K562 (cell line): ENCODE measurements at regions not wholly inside any gene's neighbourhood (a gene's known extent, or its start where the extent isn't known, plus 50 kb on each side); places are given as distances from the start of the nearest gene placed in this dataset.
"Not testable (repeated sequence)": the region's sequence is repeated elsewhere in the genome, so short reads cannot be mapped to it uniquely, and the experiment has no call there.

ENCODE experiments used
- ATAC-seq: fragments of 200-7000 bp; cut with Tn5 transposase; 3 replicates; pipeline ENCODE4 v1.9.1; 2020; ENCODE audit warnings: moderate library complexity
- BruUV-seq: library from RNA; stranded (reverse); fragments of 400-500 nt; replicated peaks from 2 replicates; lab custom pipeline; 2021; lab: Mats Ljungman, UMichigan
- CTCF ChIA-PET: fragments of 300-600 bp; formaldehyde crosslinking; extraction: SDS; loops from one replicate; lab custom pipeline; 2021; ENCODE audit warnings: low intra/inter-chr PET ratio; lab: Yijun Ruan, JAX
- POLR2A ChIA-PET: fragments of 300-600, 350-650 bp; sonication (Branson Sonifier 250); formaldehyde crosslinking; extraction: SDS; loops from one replicate; lab custom pipeline; 2021; ENCODE audit warnings: antibody characterized with exemption, inconsistent platforms; lab: Yijun Ruan, JAX
- DNase-seq, 4 experiments: peaks; one replicate each; pipeline versions ENCODE4 v3.0.0 to v3.0.0-alpha.2; 2011 to 2018; ENCODE audit warnings: low spot score in 3 of 4, mixed read lengths in 3 of 4; ENCODE audit errors: extremely low read depth in 1 of 4
- FAIRE-seq: peaks from 2 replicates; lab custom pipeline; 2011; peaks lifted over from hg19 to GRCh38; lab: Jason Lieb, UNC
- H2AFZ ChIP-seq: 2 replicates; pipeline ENCODE4 v1.6.0; 2011; ENCODE audit warnings: low read depth, low read length, control low read depth, inconsistent platforms
- H3K27ac ChIP-seq: fragments of 200-600 bp; 3 replicates; pipeline ENCODE4 v1.8.0; 2011; ENCODE audit warnings: low read depth, mild to moderate bottlenecking, control low read depth, inconsistent platforms, low read length, moderate library complexity, mixed read lengths; ENCODE audit errors: extremely low read depth
- H3K27me3 ChIP-seq, 2 experiments: fragments of 300-600 bp in 1 of 2; 2 replicates in 1 of 2; 3 replicates in 1 of 2; pipeline versions ENCODE4 v1.6.0 to v1.8.0; 2011; ENCODE audit warnings: inconsistent platforms in 2 of 2, low read length in 2 of 2, mild to moderate bottlenecking in 1 of 2, mixed read lengths in 1 of 2, moderate library complexity in 1 of 2; ENCODE audit not compliant: control insufficient read depth in 2 of 2, insufficient read depth in 2 of 2
- H3K36me3 ChIP-seq: fragments of 300-600 bp; 3 replicates; pipeline ENCODE4 v1.8.0; 2011; ENCODE audit warnings: mild to moderate bottlenecking, low read length, inconsistent platforms; ENCODE audit not compliant: control insufficient read depth, insufficient read depth
- H3K4me1 ChIP-seq, 2 experiments: fragments of 200-600 bp in 1 of 2; replicated peaks in 1 of 2; 2 replicates in 1 of 2; 3 replicates in 1 of 2; pipeline versions ENCODE4 v1.5.1 to v1.8.0; 2011; ENCODE audit warnings: inconsistent platforms in 2 of 2, low read length in 2 of 2, mild to moderate bottlenecking in 1 of 2, mixed read lengths in 1 of 2, moderate library complexity in 1 of 2; ENCODE audit not compliant: control insufficient read depth in 2 of 2, insufficient read depth in 2 of 2
- H3K4me2 ChIP-seq: 2 replicates; pipeline ENCODE4 v1.6.1; 2011; ENCODE audit warnings: low read length, control low read depth, inconsistent platforms, mixed read lengths; ENCODE audit not compliant: insufficient read depth
- H3K4me3 ChIP-seq: fragments of 200-600 bp; sonication (generic), shearing (Covaris generic); 2 replicates; pipeline ENCODE4 v1.5.1; 2016; ENCODE audit warnings: control low read depth, inconsistent platforms
- H3K79me2 ChIP-seq: fragments of 200-600 bp; 3 replicates; pipeline ENCODE4 v1.8.0; 2011; ENCODE audit warnings: low read length, inconsistent platforms; ENCODE audit not compliant: control insufficient read depth, insufficient read depth
- H3K9ac ChIP-seq, 2 experiments: 2 replicates each; pipeline versions ENCODE4 v1.6.0 to v1.6.1; 2011; ENCODE audit warnings: low read depth in 2 of 2, low read length in 2 of 2, control low read depth in 1 of 2, inconsistent platforms in 1 of 2, mild to moderate bottlenecking in 1 of 2, mixed read lengths in 1 of 2; ENCODE audit not compliant: insufficient read depth in 1 of 2
- H3K9me1 ChIP-seq: one replicate; pipeline ENCODE4 v1.6.0; 2011; ENCODE audit warnings: inconsistent platforms, mild to moderate bottlenecking, low read length, moderate library complexity; ENCODE audit not compliant: control insufficient read depth, insufficient read depth
- H3K9me3 ChIP-seq: replicated peaks from 2 replicates; pipeline ENCODE4 v1.5.1; 2011; ENCODE audit warnings: low read depth, low read length, inconsistent platforms; ENCODE audit not compliant: control insufficient read depth, insufficient read depth
- H4K20me1 ChIP-seq: replicated peaks from 2 replicates; pipeline ENCODE4 v1.6.1; 2011; ENCODE audit warnings: low read length, inconsistent platforms, mixed read lengths; ENCODE audit not compliant: control insufficient read depth, insufficient read depth
- BCL6 ChIP-seq: fragments of 250-450 bp; sonication (Bioruptor Pico); IDR thresholded peaks from 2 replicates; pipeline ENCODE4 v1.4.0; 2020
- CTBP1 ChIP-seq: fragments of 450-650 bp; IDR thresholded peaks from 2 replicates; pipeline ENCODE4 v1.6.1; 2016; ENCODE audit warnings: borderline replicate concordance
- FOXK1 ChIP-seq: sonication (generic); formaldehyde crosslinking; IDR thresholded peaks from 2 replicates; pipeline ENCODE4 v1.8.0; 2022; ENCODE audit warnings: missing genetic modification reagents, mild to moderate bottlenecking, borderline replicate concordance
- GATA2 ChIP-seq: sonication (generic); formaldehyde crosslinking; IDR thresholded peaks from 2 replicates; pipeline ENCODE4 v1.4.0; 2020; ENCODE audit warnings: mild to moderate bottlenecking, missing genetic modification reagents
- HLTF ChIP-seq: fragments of 450-650 bp; IDR thresholded peaks from 2 replicates; pipeline ENCODE4 v1.6.1; 2016
- HNRNPK ChIP-seq: fragments of 200-400 bp; formaldehyde crosslinking; IDR thresholded peaks from one replicate; pipeline ENCODE4 v1.6.1; 2018; ENCODE audit warnings: mild to moderate bottlenecking, low read depth, low read length; ENCODE audit not compliant: poor library complexity, severe bottlenecking
- KDM1A ChIP-seq, 2 experiments: fragments of 450-650 bp; IDR thresholded peaks; 2 replicates each; pipeline ENCODE4 v1.6.1; 2016; ENCODE audit warnings: mild to moderate bottlenecking in 2 of 2
- PHB2 ChIP-seq: fragments of 450-650 bp; IDR thresholded peaks from 2 replicates; pipeline ENCODE4 v1.6.1; 2017; ENCODE audit warnings: low read depth
- SMAD4 ChIP-seq: fragments of 250-450 bp; sonication (Bioruptor Pico); conservative IDR thresholded peaks from 2 replicates; pipeline ENCODE4 v1.8.0; 2021; ENCODE audit warnings: inconsistent platforms, mild to moderate bottlenecking, moderate library complexity
- SRSF3 ChIP-seq: fragments of 200-400 bp; formaldehyde crosslinking; IDR thresholded peaks from 2 replicates; pipeline ENCODE4 v1.6.1; 2016; ENCODE audit warnings: mild to moderate bottlenecking, low read length, moderate library complexity; ENCODE audit not compliant: insufficient read depth
- TARDBP ChIP-seq: fragments of 450-650 bp; IDR thresholded peaks from 2 replicates; pipeline ENCODE4 v1.6.1; 2016
- ZFP30 ChIP-seq: fragments of 250-450 bp; sonication (Bioruptor Pico); IDR thresholded peaks from 2 replicates; pipeline ENCODE4 v1.8.0; 2022; ENCODE audit warnings: moderate library complexity, mild to moderate bottlenecking, inconsistent platforms, borderline replicate concordance
- ZNF133 ChIP-seq: fragments of 250-450 bp; sonication (Bioruptor Pico); IDR thresholded peaks from 2 replicates; pipeline ENCODE4 v1.4.0; 2020; ENCODE audit warnings: mild to moderate bottlenecking
- ZNF146 ChIP-seq: IDR thresholded peaks from one replicate; pipeline ENCODE4 v1.6.1; 2018; ENCODE audit warnings: missing compliant biosample characterization; ENCODE audit not compliant: unreplicated experiment
- ZNF586 ChIP-seq: fragments of 450-650 bp; formaldehyde crosslinking; conservative IDR thresholded peaks from 2 replicates; pipeline ENCODE4 v1.4.0; 2020; ENCODE audit warnings: mild to moderate bottlenecking, moderate library complexity
- ZNF830 ChIP-seq: fragments of 250-450 bp; sonication (Bioruptor Pico); IDR thresholded peaks from 2 replicates; pipeline ENCODE4 v1.5.0; 2021; ENCODE audit warnings: mild to moderate bottlenecking
- WGBS: fragments of 100-300 bp; shearing (Covaris generic); methylation state at CpG from one replicate; pipeline ENCODE4 v1.1.6; 2016; ENCODE audit warnings: low coverage, mixed read lengths; ENCODE audit not compliant: insufficient coverage; ENCODE audit errors: missing lambda C conversion rate; 5-methylcytosine and 5-hydroxymethylcytosine counted together
- in situ Hi-C: fragments of 300-500 bp; cut with MboI; formaldehyde crosslinking; loops from 4 replicates; pipeline ENCODE4 v1.15.0; 2018; ENCODE audit warnings: inconsistent platforms, mixed read lengths
- intact Hi-C: fragments of 100-400 bp; cut with micrococcal nuclease; formaldehyde crosslinking; loops from 2 replicates; pipeline ENCODE4 v1.14.2; 2022
- TF ChIP-seq, protein P1 (sequence below): fragments of 450-650 bp; IDR thresholded peaks from 2 replicates; pipeline ENCODE4 v1.6.1; 2018; ENCODE audit warnings: mild to moderate bottlenecking, low read depth; ENCODE audit not compliant: partially characterized antibody
- TF ChIP-seq, protein P2 (sequence below): fragments of 250-450 bp; sonication (Bioruptor Pico); IDR thresholded peaks from 2 replicates; pipeline ENCODE4 v1.6.1; 2021; ENCODE audit warnings: mild to moderate bottlenecking

DNA sequence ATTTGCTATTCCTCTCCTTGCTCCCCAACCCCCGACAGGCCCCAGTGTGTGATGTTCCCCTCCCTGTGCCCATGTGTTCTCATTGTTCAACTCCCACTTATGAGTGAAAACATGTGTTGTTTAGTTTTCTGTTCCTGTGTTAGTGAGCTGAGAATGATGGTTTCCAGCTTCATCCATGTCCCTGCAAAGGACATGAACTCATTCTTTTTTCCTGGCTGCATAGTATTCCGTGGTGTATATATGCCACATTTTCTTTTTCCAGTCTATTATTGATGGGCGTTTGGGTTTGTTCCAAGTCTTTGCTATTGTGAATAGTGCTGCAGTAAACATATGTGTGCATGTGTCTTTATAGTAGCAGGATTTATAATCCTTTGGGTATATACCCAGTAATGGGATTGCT, 412.1 kb downstream of the DCDC2C start:
- DNase-seq, intact Hi-C loops, H3K79me2 ChIP-seq, in situ Hi-C loops, H3K4me1 ChIP-seq, H3K27ac ChIP-seq, H3K4me2 ChIP-seq, H3K27me3 ChIP-seq, BruUV-seq, H3K9me3 ChIP-seq, ATAC-seq, H3K36me3 ChIP-seq, H3K9me1 ChIP-seq, H2AFZ ChIP-seq, H4K20me1 ChIP-seq, H3K4me3 ChIP-seq, H3K9ac ChIP-seq, CTCF ChIA-PET, POLR2A ChIA-PET, FAIRE-seq: not testable (repeated sequence)
- 0% methylated on average over 3 of the region's 3 CpGs for WGBS
- peak; percentile 51 for TF ChIP-seq ZNF146 (CRISPR knock-in tag)

DNA sequence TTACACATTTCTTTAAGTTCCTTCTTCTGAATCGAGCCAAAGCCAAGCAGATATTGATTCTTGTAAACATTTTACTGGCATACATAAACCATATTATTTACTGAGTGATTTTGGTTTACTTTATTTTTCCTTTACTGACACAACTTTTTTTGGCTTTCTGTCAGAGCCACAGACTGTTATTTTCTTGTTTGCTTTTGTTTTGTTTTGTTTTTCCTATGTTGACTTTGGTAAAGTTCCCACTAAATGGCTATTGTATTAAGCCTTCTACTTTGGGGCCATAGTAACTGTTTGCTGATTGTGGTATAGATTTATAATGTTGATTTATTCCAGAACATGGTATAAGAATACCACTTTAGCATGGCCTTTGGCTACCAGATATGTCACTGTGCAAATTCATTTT, 419.4 kb downstream of the DCDC2C start:
- POLR2A ChIA-PET, result no interaction called here
- TF ChIP-seq CTBP1, result no peak
- TF ChIP-seq ZNF830 (CRISPR knock-in tag), result no peak
- TF ChIP-seq FOXK1 (CRISPR knock-in tag), result no peak
- no peak for TF ChIP-seq SRSF3
- no peak for TF ChIP-seq HNRNPK
- no peak for TF ChIP-seq HLTF
- TF ChIP-seq ZNF586 (CRISPR knock-in tag), result no peak
- no peak for TF ChIP-seq TARDBP
- TF ChIP-seq ZNF133, result no peak
- TF ChIP-seq GATA2 (CRISPR knock-in tag), result no peak
- no peak for TF ChIP-seq SMAD4 (CRISPR knock-in tag)
- no peak for TF ChIP-seq PHB2
- TF ChIP-seq ZFP30 (CRISPR knock-in tag), result no peak
- TF ChIP-seq, protein P1, sequence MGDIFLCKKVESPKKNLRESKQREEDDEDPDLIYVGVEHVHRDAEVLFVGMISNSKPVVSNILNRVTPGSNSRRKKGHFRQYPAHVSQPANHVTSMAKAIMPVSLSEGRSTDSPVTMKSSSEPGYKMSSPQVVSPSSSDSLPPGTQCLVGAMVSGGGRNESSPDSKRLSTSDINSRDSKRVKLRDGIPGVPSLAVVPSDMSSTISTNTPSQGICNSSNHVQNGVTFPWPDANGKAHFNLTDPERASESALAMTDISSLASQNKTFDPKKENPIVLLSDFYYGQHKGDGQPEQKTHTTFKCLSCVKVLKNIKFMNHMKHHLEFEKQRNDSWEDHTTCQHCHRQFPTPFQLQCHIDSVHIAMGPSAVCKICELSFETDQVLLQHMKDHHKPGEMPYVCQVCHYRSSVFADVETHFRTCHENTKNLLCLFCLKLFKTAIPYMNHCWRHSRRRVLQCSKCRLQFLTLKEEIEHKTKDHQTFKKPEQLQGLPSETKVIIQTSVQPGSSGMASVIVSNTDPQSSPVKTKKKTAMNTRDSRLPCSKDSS, result no peak
- no peak for TF ChIP-seq BCL6 (CRISPR knock-in tag)
- TF ChIP-seq, protein P2, sequence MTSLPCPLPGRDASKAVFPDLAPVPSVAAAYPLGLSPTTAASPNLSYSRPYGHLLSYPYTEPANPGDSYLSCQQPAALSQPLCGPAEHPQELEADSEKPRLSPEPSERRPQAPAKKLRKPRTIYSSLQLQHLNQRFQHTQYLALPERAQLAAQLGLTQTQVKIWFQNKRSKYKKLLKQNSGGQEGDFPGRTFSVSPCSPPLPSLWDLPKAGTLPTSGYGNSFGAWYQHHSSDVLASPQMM (CRISPR knock-in tag), result no peak
- no peak for TF ChIP-seq KDM1A (IDR thresholded peaks at IDR 0.05)

More for the DNA sequence above, 419.4 kb downstream of the DCDC2C start:
- in situ Hi-C loops (no loop called here), intact Hi-C loops (no loop called here)
- WGBS, result 0% methylated on average over 1 of the region's 1 CpG
- Histone ChIP-seq H3K27ac (no peak overlapping the region), H3K4me3 (no peak overlapping the region), H3K9ac (no peak overlapping the region), H2AFZ (no peak overlapping the region), H3K4me1 (no peaks in the 10 kb centered on the region), H3K9me3 (no peaks in the 10 kb centered on the region), H3K27me3 (no peaks in the 10 kb centered on the region), H3K79me2 (no peaks in the 10 kb centered on the region), H4K20me1 (no peaks in the 10 kb centered on the region), H3K36me3 (no peaks in the 10 kb centered on the region), H3K4me2 (no peak overlapping the region), H3K9me1 (no peaks in the 10 kb centered on the region)
- DNase-seq (no peak), ATAC-seq (no peak), FAIRE-seq (no peak)
- no TSS peak for BruUV-seq
- CTCF ChIA-PET, result no interaction called here
